Bronchial epithelial cell (primary cell): ENCODE measurements at regions not wholly inside any gene's neighbourhood (a gene's known extent, or its start where the extent isn't known, plus 50 kb on each side); places are given as distances from the start of the nearest gene placed in this dataset.
A peak's percentile ranks its signal among the peaks of the same experiment; 100 is the strongest.

Source experiments
- DNase-seq: peaks from one replicate; pipeline ENCODE4 v3.0.0-alpha.2; 2010; ENCODE audit warnings: low read depth
- FAIRE-seq: peaks from 2 replicates; lab custom pipeline; 2011; peaks lifted over from hg19 to GRCh38; lab: Jason Lieb, UNC
- H3K27me3 ChIP-seq: 2 replicates; pipeline ENCODE4 v1.5.1; 2011; ENCODE audit warnings: low read length; ENCODE audit not compliant: control insufficient read depth, insufficient read depth
- H3K36me3 ChIP-seq: 2 replicates; pipeline ENCODE4 v1.5.1; 2011; ENCODE audit warnings: low read length; ENCODE audit not compliant: control insufficient read depth, insufficient read depth
- H3K4me3 ChIP-seq: 2 replicates; pipeline ENCODE4 v1.5.1; 2011; ENCODE audit warnings: mild to moderate bottlenecking, low read depth, low read length, control low read depth
- TF ChIP-seq, protein P1 (sequence below): IDR thresholded peaks from 2 replicates; pipeline ENCODE4 v1.5.1; 2011; ENCODE audit warnings: mild to moderate bottlenecking, moderate library complexity, low read length, control low read depth, inconsistent platforms; ENCODE audit not compliant: insufficient read depth, severe bottlenecking

DNA sequence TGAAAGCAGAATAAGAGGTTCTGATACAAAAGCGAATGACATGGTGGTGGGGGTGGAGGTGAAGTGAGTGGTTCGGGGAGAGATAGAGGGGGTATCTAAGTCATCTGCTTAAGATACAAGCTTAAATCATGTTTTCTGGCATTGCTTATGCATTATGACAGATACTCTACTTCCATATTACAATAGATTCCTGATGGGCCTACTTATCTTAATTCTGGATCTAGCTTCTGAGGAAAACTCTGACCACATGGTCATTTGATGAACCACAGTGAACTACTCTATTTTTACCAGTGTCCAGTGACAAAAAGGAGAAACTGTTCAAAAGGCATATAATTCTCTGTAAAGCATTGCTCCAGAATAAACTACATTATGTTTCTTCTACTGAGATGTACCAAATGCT lies 673.7 kb upstream of the CCDC54 start:
- Histone ChIP-seq H3K27me3 (no peaks in the 10 kb centered on the region), H3K36me3 (no peaks in the 10 kb centered on the region), H3K4me3 (no peak overlapping the region)
- no peak for FAIRE-seq
- DNase-seq, result no peak
- TF ChIP-seq, protein P1, sequence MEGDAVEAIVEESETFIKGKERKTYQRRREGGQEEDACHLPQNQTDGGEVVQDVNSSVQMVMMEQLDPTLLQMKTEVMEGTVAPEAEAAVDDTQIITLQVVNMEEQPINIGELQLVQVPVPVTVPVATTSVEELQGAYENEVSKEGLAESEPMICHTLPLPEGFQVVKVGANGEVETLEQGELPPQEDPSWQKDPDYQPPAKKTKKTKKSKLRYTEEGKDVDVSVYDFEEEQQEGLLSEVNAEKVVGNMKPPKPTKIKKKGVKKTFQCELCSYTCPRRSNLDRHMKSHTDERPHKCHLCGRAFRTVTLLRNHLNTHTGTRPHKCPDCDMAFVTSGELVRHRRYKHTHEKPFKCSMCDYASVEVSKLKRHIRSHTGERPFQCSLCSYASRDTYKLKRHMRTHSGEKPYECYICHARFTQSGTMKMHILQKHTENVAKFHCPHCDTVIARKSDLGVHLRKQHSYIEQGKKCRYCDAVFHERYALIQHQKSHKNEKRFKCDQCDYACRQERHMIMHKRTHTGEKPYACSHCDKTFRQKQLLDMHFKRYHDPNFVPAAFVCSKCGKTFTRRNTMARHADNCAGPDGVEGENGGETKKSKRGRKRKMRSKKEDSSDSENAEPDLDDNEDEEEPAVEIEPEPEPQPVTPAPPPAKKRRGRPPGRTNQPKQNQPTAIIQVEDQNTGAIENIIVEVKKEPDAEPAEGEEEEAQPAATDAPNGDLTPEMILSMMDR, result no peak

DNA sequence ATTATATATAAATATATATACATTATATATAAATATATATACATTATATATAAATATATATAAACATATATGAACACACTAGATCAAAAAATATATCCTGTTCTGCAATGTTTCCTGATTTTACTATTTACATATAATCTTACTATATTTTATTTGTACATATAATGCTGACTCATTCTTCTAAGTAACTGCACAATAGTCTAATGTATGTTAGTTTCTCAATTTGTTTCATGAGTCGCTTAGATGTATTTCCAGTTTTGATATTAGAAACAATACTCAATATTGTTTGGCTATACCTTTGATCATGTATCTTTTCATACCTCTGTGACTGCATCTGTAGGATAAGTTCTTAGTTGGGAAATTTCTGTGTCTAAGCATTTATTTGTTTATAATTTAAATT lies 669.9 kb upstream of the CCDC54 start:
- H3K27me3 ChIP-seq, result no peaks in the 10 kb centered on the region
- DNase-seq (peak; percentile 59), FAIRE-seq (no peak)
- no peaks in the 10 kb centered on the region for H3K36me3 ChIP-seq
- TF ChIP-seq, protein P1, result no peak
- no peak overlapping the region for H3K4me3 ChIP-seq

DNA sequence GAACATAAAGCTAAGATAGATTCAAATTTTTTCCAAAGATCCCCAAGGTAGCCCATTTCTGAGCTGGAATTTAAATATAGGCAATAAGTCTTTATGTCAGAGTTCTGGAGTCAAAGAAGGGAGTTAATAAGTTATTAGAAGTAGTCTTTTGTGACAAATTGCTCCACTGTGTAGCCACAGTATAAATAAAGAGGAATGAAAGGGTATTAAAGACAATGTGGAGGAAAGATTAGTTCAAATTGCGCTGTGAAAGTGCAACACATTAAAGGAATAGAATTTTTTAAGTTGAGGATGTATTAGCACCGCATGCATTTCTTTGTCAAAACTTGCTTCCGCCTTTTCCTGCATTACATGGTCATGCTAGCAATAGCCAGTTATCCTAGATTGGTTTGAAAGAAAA lies 666.6 kb upstream of the CCDC54 start:
- H3K36me3 ChIP-seq, result no peaks in the 10 kb centered on the region
- TF ChIP-seq, protein P1, result no peak
- DNase-seq, result no peak
- H3K27me3 ChIP-seq, result no peaks in the 10 kb centered on the region
- no peak for FAIRE-seq
- H3K4me3 ChIP-seq, result no peak overlapping the region

DNA sequence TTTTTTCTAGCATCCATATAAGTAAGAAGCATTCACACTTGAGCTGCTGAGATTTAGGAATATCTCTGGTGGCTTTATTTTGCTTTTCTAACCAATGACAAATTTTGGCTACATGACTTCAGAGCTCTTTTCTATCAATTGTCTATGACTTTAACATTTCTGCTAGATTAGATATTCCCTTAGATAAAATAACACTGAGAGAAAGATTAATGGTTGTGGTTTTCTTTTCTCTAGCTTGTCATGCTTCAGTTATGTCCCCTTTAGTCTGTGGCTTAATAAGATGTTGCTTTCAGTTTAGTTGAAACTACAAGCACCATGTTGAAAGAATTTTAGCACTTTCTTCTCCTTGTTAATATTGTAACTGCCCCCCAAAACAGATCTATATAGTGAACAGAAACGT lies 665.6 kb upstream of the CCDC54 start:
- H3K36me3 ChIP-seq, result no peaks in the 10 kb centered on the region
- FAIRE-seq, result no peak
- TF ChIP-seq, protein P1, result no peak

DNA sequence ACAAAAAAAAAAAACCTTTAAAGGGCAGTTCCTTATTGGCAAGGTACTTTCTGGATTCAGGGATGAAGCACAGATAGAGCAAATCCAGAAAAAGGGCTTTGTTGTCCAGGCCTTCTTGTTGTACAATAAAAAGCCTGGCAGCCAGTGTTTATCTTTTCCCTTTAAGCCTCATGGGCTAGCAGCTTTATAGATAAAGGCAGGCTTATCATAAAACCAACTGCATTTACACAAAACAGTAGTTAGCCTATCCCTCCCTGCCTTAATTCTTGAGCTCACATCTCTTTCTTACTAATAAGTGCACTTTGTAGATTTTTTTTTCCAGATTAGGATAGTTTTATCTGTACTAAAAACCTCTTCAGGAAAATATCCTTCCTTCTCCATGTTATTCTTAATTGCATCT lies 662.8 kb upstream of the CCDC54 start:
- Histone ChIP-seq H3K27me3 (no peaks in the 10 kb centered on the region), H3K4me3 (no peak overlapping the region), H3K36me3 (no peaks in the 10 kb centered on the region)
- FAIRE-seq, result no peak
- no peak for DNase-seq
- TF ChIP-seq, protein P1, result no peak

More for the DNA sequence above, 665.6 kb upstream of the CCDC54 start:
- Histone ChIP-seq H3K4me3 (no peak overlapping the region), H3K27me3 (no peaks in the 10 kb centered on the region)
- no peak for DNase-seq

DNA sequence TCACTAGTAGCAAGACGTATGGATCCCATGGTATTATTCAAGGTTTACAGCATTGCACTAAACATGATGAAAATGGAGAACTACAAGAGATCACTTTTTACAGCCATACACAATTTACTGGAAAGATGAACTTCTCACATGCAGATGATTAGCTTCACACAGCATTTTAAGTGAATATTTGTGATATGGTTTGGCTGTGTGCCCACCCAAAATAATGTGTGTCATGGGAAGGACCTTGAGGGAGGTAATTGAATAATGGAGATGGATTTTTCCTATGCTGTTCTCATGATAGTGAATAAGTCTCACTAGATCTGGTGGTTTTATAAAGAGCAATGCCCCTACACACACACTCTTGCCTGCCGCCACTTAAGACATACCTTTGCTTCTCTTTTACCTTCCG lies 662.0 kb upstream of the CCDC54 start:
- TF ChIP-seq, protein P1, result no peak

More for the DNA sequence above, 662.0 kb upstream of the CCDC54 start:
- DNase-seq (no peak), FAIRE-seq (no peak)
- no peaks in the 10 kb centered on the region for H3K36me3 ChIP-seq
- H3K27me3 ChIP-seq, result no peaks in the 10 kb centered on the region
- no peak overlapping the region for H3K4me3 ChIP-seq
